HG03175 (cell line): ENCODE measurements at regions not wholly inside any gene's neighbourhood (a gene's known extent, or its start where the extent isn't known, plus 50 kb on each side); places are given as distances from the start of the nearest gene placed in this dataset.
"Not testable (repeated sequence)": the region's sequence is repeated elsewhere in the genome, so short reads cannot be mapped to it uniquely, and the experiment has no call there.

ENCODE experiments used
- ATAC-seq: cut with Tn5 transposase; IDR thresholded peaks from one replicate; pipeline ENCODE4 v1.9.1; 2021; ENCODE audit warnings: mild to moderate bottlenecking, moderate library complexity; ENCODE audit not compliant: unreplicated experiment

DNA sequence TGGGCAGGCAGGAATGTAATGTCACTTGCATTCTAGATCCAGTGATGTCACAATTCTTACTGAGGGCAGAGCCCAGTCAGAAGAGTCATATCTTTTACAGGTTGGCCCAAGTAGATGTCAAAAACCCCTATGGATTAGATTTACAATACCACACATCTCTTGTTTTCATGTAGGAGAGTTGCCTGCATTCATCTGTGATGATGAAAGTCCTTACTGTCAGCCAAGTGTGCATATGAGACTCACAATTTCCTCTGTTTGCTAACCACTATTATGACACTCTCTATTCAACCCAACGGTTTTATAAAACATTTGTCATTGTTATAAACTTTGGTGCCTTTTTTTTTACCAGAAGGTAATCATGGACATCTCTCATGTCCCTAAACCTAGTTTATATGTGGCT lies 898.8 kb upstream of the AMELY start:
- no peak for ATAC-seq

DNA sequence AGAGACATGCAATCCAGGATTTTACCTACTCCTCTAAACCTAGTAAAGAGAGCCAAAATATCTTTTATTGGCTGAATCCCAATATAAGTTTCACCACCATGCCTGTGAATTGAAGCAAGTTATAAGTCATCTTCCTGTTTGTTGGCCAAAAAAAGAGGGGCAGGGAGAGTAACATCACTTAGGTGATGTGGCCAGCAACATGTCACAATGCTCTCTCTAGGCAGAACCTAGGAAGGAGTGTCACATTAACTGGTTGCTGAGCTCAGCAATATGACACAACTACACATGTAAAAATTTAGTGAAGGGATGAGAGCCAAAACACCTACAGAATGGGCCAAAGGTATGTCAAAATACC lies 895.9 kb upstream of the AMELY start:
- ATAC-seq, result no peak

DNA sequence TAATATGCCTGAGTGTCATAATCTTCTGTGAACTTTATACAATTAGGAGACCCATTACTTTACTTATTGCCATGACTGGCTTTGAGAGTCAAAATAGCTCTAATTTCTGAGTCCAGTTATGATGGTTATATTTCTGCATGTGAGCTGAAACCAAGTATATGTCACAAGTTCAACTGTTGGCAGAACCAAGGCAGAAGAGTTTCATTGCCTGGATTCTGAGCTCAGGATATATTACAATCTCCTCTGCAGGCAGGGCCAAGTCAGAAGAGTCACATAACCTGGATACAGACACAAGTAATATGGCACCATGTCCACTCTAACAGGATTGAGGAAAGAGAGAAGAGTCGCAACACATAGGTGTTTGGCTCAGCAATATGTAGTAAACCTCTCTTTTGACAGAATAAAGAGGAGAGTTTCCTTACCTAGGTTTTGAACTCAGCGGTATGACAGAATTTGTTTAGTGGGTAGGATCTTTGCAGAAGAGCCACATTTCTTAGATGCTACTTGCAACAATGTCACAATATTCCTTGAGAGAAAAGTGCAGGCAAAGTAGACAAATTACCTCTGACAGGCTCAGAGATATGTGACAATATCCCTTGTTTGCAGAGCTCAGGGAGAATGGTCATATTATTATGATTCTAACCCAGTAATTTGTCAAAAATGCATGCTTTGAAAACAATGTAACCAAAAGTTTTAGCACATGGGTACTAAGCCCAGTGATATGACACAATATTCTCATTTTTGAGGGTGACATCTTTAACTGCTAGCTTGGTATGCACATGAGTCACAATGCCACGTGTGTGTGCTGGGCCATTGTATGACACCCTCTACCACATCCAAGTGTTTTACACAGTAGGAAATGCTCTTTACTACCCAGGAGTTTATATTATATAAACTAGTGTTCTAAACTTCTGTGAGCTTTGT lies 895.3 kb upstream of the AMELY start:
- ATAC-seq, result no peak

DNA sequence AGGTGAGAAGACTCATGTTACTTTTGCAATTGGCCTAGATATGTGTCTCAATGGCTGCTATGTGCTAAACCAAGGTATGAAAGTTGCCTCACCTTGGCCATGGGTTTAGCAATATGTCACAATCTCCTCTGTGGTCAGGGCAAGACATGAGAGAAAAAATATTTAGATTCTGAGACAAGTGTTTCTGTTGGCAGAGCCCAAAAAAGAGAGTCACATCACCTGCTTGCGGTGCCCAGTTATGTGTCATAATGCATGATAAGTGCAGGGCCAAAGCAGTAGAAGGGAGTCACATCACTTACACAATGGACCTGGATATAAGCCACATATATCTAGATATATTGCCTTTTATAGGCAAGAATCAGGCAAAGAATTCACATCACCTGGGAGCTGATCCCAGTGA lies 894.1 kb upstream of the AMELY start:
- no peak for ATAC-seq

DNA sequence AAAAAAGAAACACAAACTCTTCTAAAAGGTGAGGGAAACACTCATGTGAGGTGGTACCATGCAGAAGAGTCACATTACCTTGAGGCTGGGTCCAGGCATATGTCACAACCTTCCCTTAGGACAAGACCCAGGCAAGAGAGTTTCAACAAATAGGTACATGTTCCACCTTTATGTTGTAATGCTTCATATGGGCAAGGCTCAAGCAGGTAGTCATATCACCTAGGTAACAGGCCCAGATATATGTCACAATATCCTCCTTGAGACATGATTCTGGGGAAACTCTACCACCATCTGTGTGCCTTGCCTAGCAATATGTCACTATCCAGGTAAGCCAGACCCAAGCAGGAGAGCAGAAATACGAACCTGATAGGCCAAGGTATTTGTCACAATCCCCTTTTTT lies 892.2 kb upstream of the AMELY start:
- no peak for ATAC-seq

DNA sequence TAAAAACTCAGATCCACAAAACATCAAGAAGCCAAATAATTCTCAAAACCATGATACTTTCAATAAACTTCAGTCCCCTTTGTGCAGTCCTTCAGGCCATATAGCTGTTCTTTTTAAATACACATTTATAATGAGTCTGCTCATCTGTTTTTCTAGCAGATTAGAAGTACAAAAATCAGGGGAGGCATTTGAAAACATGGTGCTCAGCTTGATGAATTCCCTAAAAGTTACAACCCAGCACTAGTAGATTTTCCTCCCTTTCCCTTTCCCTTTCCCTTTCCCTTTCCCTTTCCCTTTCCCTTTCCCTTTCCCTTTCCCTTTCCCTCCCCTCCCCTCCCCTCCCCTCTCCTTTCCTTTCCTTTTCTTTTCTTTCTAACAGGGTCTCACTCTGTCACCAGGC lies 884.6 kb upstream of the AMELY start:
- no peak for ATAC-seq

DNA sequence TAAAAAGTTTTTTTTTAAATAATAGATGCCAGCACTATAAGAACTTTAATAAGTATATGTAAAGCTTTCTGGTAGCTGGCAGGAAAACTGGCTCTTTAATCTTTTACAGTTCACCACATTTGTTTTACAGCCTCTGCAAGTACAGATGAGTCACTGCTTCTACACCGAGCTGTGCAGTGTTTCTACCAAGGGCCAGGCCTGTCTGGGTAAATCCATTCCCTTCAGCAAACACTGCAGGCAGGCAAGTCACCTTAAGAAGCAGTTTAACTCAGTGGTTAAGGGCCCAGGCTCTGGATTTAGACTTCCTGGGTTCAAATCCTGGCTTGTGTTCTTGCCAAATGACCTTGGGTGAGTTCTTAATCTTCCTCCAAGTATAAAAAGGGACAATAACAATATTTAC lies 882.9 kb upstream of the AMELY start:
- ATAC-seq, result no peak

DNA sequence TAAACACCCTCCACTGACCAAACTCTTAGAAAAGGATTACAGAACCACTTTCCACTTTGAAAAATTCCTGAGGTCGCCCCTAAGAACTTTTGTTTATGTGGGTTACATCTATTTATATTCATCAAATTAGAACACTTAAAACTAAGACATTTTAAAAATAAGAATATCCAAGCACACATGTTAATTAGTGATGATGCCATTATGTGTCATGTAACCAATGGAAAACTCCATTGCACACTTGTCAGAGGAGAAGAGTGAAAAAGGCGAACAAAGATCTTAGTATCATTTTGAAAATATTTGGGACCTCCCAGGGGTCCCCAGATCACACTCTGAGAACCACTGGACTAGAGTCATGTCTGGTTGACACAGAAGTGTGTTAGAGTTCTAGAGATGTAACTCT lies 882.4 kb upstream of the AMELY start:
- ATAC-seq, result no peak

DNA sequence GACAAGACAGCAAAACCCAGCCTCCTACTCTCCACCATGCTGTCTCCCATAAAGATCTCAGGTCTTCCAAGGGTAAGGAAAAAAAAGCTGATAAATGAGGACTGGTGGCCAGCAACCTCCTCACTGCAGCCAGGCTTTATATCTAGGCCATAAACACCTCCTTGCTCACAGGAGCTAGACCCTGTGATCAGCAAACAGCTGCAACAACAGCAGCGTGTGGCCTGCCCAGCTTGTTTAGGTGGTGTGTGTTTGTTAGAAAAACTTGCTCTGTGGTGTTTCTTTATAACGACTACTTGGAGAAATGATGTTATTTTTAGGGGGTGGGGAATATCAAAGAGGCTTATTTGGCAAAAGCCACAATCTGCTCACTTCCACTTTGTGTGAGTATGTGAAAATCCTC lies 880.9 kb upstream of the AMELY start:
- ATAC-seq, result no peak

DNA sequence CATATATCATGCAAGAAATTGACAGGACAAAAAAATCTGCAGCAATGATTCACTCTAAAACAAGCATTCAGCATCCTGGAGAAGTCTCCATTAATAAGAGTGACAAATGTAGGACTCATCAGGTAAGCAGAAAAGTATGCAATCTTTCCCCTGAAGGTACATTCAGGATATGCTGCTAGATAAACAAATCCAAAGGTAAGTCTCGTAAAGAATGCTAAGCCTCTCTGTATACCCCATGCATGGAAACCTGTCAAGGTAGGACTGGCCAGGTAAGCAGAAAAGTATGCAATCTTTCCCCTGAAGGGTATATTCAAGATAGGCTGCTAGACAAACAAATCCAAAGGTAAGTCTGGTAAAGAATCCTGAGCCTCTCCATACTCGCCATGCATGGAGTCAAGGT lies 869.9 kb upstream of the AMELY start:
- no peak for ATAC-seq

DNA sequence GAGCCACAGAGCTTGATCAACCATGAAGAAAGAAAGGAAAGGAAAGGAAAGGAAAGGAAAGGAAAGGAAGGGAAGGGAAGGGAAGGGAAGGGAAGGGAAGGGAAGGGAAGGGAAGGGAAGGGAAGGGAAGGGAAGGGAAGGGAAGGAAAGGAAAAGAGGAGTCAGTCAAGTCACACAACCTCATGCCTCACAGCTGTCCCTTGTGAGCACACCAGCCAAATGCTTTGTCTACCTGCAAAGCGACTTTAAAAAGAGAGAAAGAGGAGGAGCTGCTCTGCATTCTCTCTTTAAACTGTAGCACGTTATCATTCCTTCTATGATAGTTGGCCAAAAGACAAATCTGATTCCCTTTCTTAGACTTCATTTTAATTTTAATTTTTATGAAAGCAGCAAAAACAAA lies 863.9 kb upstream of the AMELY start:
- ATAC-seq, result not testable (repeated sequence)

DNA sequence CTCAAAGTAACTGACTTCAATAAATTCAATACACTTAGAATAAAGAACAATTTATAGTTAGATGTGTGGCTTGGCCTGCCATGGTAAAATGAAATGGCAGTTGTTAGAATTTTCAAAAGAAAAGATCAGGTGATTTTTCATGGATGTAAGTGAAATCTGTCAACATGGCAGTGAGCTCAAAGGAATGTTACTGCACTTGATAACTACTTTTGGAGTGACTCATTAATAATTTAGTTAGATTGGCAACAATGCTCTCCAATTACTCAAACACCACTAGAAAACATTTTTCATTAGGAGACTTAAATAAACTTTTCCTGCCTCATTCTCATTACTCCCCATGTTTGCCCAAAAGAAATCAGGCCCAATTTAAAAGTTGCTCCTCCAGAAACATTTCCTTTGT lies 860.2 kb upstream of the AMELY start:
- ATAC-seq, result no peak

DNA sequence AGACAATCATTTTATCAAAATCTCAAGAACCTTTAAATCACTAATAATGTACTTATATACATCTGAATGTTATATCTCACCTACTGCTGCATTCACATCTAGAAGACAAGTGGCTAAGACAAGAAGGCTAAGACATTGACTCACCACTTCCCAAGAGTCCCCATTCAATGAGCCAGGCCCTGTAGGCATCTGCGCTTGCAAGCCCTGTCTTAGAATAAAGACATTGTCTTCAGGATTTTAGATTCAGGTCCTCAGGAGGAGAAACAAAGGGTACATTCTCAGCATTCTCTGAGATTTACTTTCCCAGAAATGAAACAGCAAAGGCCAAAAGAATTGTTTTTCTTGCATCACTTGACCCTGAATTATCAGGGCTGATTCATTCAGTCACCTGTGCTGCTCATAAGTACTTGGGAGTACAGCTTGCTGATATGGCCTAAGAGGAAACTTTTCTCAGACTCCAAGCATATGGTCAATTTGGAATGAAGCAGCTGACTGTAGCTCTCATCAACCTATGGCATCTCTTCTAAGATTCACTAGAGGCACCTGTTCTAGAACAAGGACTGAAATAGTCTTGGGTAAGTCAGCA lies 858.3 kb upstream of the AMELY start:
- ATAC-seq, result no peak

DNA sequence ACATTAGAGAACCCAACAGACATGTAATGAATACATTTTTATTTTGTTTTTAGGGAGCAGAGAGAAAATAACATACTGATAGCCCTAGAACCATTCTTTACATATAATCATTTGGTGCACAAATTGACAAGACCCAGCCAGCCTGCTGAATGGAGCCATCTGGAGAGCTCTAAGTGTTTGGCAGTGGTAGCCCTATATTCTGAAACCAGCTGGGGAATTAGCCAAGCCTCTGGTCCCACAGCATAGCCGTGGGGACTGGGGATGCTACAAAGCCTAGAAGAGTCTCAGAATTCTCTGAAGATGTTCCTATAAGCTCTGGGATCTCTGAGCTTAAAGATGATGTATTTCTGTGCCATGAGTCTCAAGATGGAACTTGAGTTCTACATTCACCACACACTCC lies 857.3 kb upstream of the AMELY start:
- ATAC-seq, result no peak

DNA sequence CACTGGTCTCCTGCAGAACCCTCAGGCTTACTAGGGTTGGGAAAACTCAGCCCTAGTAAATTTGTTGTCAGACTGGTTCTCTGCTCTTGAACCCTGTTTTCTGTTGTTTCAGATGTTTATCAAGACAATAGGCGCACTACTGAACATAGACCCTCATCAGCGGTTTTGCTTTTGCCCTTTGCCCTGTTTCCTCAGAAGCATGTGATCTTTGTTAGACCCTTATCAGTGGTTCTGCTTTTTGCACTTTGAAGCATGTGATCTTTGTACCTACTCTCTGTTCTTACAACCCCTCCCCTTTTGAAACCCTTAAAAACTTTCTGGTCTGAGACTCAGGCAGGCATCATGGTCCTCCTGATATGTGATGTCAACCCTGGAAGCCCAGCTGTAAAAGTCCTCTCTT lies 842.2 kb upstream of the AMELY start:
- no peak for ATAC-seq

DNA sequence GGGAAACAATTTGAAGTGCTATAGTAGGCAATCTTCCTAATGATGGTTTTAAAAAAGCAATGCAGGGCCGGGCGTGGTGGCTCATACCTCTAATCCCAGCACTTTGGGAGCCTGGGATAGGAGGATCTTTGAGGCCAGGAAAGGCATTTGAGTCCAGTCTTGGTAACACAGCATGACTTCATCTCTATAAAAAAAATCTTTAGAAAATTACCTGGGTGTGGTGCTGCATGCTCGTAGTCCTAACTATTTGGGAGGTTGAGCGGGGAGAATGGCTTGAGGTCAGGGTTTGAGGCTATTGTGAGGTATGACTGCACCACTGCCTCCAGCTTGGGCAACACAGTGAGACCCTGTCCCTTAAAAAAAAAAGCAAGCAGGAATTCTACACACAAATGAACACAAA lies 835.2 kb upstream of the AMELY start:
- no peak for ATAC-seq

DNA sequence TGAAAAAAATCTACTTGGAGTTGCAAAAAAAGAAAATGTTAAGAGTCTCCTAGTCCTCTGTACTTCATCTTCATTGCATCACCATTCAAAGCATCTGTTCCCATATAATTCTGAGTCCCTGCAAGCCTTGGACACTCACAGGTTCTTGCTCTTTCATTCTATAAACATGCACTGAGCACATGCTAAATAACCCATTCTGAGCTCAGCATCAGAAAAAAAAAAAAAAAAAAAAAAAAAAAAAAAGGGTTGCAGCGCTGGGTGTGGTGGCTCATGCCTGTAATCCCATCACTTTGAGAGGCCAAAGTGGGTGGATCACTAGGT lies 834.0 kb upstream of the AMELY start:
- ATAC-seq, result no peak

DNA sequence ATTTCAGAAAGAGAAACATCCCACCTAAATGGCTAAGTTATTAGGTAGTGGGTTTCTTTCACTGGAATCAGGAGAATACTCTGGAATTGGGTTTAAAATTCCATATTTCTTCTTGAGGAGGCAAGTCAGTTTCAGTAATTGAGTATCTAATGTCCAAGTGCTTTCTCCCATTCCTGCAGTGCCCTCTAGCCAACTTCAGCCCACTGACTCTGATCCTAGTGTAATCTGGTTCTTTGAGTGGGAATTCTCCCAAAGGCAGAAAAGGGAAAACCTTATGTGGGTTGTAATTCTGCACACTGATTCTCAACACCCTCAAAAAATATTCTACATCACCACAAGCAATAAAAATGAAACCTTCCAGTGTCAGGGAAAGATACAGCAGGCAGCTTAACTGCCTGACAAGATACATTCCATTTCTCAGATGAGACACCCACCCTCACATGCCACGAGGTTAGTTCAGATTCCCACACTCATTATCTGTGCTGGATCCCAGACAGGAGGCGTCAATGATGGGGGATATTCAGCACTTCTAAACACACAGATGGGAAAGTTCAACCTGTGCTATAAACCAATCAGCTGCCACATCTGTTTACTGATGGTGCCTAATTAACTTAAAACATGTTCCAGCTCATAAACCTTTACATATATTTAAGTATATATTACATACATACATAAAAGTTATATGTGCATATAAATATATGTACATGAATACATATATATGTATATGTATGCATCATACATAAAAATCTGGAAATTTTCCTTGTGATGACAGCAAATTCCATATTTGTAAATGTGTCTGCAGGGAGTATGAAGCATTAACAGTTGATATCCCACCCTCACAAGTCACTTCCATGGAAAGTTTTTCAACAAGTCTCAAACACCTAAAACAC lies 833.4 kb upstream of the AMELY start:
- ATAC-seq, result no peak

DNA sequence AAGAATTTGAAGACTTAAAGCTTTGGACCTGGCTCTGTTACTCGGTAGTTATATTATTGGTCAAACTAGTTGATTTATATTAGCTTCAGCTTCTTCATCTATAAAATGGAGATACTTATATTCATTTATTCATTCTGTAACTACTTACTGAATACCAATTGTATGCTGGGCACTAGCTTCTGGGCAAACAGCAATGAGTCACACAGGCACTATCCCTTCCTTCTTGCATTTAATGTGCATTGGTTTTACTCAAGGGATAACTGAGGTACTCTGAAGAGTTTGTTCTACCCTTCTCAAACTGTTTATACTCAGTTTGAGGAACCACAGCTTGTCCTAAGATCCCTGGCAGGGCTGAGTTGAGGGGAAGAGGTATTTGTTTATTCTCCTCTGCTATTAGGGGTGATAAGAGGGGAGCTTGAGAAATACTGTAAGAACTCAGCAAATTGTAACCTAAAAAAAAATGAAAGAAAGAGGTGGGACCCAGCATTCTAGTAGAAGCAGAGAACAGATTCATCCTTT lies 825.4 kb upstream of the AMELY start:
- no peak for ATAC-seq

DNA sequence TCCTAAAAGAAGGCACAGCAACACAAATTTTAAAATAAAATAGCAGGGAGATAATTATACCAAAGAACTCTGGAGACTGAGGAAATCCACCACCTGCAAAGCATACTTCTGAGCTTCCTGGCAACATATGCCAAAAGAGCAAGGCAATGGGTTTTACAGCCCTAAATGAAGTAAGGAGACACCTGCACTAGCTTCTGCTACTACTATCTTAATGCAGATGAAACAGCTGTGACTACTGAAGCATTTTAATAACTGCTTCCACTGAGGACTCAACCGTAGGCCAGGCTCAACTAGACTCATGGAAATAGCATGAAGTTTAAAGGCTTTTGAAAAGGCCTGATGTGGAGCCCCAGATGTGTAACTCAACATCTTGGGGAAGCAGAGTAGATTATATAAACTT lies 820.1 kb upstream of the AMELY start:
- ATAC-seq, result no peak

DNA sequence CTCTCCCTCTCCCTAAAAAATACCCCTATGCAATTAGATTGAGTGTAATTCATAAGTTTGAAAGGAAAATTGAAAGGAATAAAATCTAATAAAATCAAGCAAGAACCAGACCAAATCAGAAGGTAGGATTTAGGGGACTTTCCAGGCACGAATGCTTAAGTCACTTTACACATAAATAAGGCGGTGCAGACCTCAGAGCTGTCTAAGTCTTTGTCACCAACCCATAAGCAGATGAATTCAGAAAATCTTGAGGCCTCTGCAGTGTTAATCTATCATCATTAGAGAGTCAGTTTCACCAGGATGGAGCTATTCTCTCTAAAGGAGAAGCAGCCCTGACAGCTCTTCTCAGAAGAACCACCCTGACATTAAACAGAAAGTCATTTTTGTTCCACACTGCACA lies 819.1 kb upstream of the AMELY start:
- ATAC-seq, result no peak

DNA sequence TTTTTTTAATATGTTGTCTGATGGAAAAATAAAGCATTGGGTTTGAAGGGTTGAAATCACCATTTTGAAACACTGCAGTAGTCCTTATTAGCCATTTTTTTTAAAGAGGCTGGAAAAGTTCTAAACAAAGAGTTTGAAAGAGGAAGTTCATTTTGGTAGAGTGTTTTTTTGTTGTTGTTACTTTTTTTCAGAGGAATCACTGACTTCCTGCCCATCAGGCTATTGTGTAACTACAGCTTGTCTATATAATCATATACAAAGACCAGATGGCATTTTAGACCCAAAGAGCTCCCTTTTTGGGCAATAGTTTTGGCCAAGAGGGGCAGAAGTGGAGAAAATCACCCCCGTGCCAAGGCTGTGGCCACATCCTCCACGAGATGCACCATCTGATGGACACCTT lies 818.5 kb upstream of the AMELY start:
- ATAC-seq, result no peak
